ENCODE measurements at regions not wholly inside any gene's neighbourhood (a gene's known extent, or its start where the extent isn't known, plus 50 kb on each side); places are given as distances from the start of the nearest gene placed in this dataset.

DNA sequence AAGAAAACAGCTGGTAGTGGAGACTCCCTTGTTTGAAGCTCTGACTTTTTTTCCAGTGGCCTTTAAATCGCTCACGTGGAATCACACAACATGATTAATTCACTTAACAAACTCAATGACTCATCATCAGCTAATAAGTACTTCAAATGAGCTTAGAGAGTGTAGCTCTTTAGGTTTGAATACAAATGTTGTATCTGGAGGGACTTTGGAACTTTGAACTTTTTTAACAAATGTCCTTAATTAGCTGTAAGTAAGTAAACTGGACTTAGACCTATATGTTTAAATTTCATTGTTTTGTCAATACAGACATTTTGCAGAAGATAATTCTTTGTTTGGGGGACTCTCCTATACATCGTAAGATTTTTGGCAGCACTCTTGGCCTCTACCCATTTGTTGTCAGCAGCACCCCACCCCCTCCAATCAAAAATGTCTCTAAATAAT is 581.1 kb downstream of the SPRY1 start:
- ATAC-seq (replicated peaks), result no peak
- no peak for DNase-seq
- H3K27me3 Mint-ChIP-seq, result no peaks in the 10 kb centered on the region
- H3K4me3 Mint-ChIP-seq, result no peak overlapping the region
- H3K9me3 Mint-ChIP-seq, result peaks cover 0 to 3% of the 10 kb centered on the region in 2 donors
- H3K27ac Mint-ChIP-seq, result no peak overlapping the region
- H3K4me1 Mint-ChIP-seq, result peaks cover 4 to 8% of the 10 kb centered on the region in 2 donors
- H3K36me3 Mint-ChIP-seq, result peaks cover 0 to 1% of the 10 kb centered on the region in 2 donors

DNA sequence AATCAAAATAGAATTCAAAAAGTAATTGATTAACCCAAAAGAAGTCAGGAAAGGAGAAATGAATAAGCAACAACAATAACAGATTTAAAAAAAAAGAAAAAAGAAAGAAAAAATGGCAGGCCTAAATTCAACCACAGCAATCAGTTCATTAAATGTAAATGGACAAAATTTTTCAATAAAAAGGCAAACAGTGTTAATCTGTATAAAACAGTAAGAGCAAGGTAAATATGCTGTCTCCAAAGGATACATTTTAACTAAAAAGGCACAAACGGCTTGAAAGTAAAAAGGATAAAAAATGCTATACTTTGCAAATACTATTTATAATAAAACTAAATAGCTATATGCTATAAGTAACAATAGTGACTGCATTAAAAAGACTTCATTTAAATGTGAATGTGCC is 582.0 kb downstream of the SPRY1 start:
- Mint-ChIP-seq H3K27ac (no peak overlapping the region), H3K4me3 (no peak overlapping the region), H3K4me1 (peaks cover 4 to 8% of the 10 kb centered on the region in 2 donors), H3K27me3 (no peaks in the 10 kb centered on the region), H3K9me3 (peaks cover 0 to 1% of the 10 kb centered on the region in 2 donors), H3K36me3 (peaks cover 0 to 1% of the 10 kb centered on the region in 2 donors)
- DNase-seq (no peak), ATAC-seq (replicated peaks) (no peak)

DNA sequence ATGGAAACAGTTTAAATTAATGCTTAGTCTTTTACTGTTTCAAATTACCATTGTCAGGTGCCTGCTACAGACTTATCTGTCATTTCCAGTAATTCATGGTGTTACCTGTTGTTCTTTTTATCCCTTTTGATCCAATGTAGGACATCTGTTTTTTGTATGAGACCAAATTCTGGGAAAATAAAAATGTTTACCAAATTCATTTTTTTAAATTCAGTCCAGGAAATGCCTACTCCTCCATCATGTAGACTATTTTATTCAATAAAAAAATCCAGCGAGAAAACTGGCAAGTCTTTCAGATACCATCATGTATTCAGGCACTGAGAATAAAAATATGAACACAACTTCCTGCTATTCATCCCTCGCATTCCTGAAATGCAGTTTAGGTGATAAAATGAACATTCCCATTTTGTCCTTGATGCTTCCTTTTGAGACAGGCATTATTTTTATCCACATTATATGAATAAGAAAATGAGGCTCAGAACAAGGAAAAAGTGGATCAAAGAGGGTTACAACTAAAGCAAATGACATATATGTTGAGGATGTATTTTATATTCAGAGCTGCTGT is 584.2 kb downstream of the SPRY1 start:
- H3K4me3 Mint-ChIP-seq, result no peak overlapping the region
- peaks cover 4 to 8% of the 10 kb centered on the region in 2 donors for H3K4me1 Mint-ChIP-seq
- no peaks in the 10 kb centered on the region for H3K27me3 Mint-ChIP-seq
- H3K27ac Mint-ChIP-seq, result no peak overlapping the region
- peaks cover 0 to 1% of the 10 kb centered on the region in 2 donors for H3K36me3 Mint-ChIP-seq
- peaks cover 0 to 1% of the 10 kb centered on the region in 2 donors for H3K9me3 Mint-ChIP-seq
- no peak for DNase-seq
- no peak for ATAC-seq (replicated peaks)

DNA sequence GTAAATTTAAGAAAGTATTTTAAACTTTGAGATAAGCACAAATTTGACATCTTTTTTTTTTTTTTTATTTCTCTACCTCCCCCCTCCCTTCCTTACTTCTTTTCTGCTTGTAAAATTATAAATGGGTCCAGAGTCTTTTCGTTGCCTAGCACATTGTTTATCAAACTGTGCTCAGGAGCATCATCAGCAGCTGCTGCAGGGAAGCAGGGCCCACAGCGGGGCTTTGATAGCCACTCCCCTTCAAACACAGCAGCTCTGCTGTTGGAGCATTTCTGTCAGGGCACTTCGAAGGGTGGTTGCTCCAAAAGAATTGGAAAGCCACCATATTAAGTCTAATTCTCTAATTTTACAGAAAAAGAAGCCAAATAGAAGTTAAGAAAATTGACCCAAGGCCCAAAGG is 588.3 kb downstream of the SPRY1 start:
- DNase-seq (no peak), ATAC-seq (replicated peaks) (no peak)
- Mint-ChIP-seq H3K4me3 (no peak overlapping the region), H3K27ac (no peak overlapping the region), H3K36me3 (no peaks in the 10 kb centered on the region), H3K27me3 (no peaks in the 10 kb centered on the region), H3K9me3 (peaks cover 0 to 1% of the 10 kb centered on the region in 2 donors), H3K4me1 (no peaks in the 10 kb centered on the region)

DNA sequence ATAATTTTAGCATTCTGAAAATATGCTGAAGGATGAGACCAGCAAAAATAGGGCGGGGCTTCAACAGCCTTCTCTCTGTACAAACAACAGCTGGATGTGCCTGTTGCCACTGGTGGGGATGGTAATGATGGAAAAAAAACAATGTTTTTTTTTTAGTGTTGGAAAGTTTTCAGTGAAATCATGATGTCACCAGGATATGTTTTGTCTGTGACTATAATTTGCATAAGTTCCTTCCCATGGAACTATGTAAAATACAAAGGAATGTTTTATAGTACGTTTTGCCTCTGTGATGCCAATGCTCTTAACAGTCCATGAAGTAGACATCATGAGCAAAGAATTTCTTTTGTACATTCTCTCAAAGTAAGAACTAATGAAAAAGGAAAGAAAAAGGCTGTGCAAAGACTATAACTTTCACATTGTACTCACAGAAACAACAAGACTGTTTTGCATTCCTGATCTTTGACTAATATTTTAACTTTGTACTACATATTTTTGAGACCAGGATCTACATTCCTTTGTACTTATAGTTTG is 589.7 kb downstream of the SPRY1 start:
- no peaks in the 10 kb centered on the region for H3K27me3 Mint-ChIP-seq
- no peaks in the 10 kb centered on the region for H3K4me1 Mint-ChIP-seq
- H3K9me3 Mint-ChIP-seq, result peaks cover 0 to 1% of the 10 kb centered on the region in 2 donors
- H3K4me3 Mint-ChIP-seq, result no peak overlapping the region
- no peaks in the 10 kb centered on the region for H3K36me3 Mint-ChIP-seq
- ATAC-seq (replicated peaks) (no peak), DNase-seq (no peak)
- no peak overlapping the region for H3K27ac Mint-ChIP-seq

DNA sequence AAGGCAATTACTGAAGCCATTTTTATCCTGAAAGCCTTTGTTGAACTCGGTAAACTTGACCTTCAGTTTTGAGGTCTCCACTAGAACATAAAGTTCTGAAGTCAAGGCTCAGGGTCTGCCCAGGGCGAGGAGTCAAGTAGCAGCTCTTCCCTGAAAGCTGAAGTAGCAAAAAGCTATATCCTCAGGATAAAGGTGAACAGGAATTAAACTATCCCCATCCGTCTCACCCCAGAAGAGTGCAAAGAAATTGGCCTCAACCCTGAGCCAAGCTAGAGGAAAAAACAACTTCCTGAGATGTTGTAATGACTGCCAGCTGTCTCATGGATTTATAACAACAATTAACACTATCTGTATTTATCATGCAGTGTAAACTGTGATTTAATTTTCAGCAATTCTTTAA is 590.8 kb downstream of the SPRY1 start:
- Mint-ChIP-seq H3K9me3 (peaks cover 0 to 4% of the 10 kb centered on the region in 2 donors), H3K4me1 (no peaks in the 10 kb centered on the region), H3K27me3 (no peaks in the 10 kb centered on the region), H3K27ac (no peak overlapping the region), H3K36me3 (no peaks in the 10 kb centered on the region), H3K4me3 (no peak overlapping the region)
- DNase-seq (no peak), ATAC-seq (replicated peaks) (no peak)

DNA sequence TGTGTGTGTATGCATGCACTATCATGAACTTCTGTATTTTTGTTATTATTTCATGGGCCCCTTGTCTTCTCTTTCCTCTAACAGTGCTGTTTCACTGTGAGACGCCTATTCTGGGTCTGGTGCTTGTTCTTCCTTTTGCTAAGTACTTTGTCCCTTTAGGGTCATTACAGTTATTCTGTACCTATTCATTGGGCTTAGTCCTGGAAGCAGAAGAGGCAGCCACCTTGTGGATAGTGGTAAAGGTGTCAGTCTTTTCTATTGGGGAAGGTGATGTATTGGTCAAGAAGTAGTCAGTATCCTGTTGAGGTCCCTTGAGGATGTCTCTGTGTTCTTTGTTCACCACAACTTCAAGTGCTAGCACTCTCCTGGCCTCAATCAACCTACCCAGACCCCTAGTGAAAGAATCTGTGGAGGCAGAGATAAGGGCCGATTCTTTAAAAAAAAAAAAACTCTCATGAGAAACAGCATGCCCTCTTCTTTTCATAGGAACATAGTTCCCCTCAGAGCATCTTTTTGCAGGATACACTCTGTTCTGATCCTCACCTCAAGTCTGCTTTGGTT is 593.8 kb downstream of the SPRY1 start:
- H3K36me3 Mint-ChIP-seq, result no peaks in the 10 kb centered on the region
- no peak for ATAC-seq (replicated peaks)
- no peaks in the 10 kb centered on the region for H3K4me1 Mint-ChIP-seq
- H3K9me3 Mint-ChIP-seq, result peaks cover 0 to 2% of the 10 kb centered on the region in 2 donors
- no peak overlapping the region for H3K4me3 Mint-ChIP-seq
- no peak for DNase-seq
- no peak overlapping the region for H3K27ac Mint-ChIP-seq
- no peaks in the 10 kb centered on the region for H3K27me3 Mint-ChIP-seq

DNA sequence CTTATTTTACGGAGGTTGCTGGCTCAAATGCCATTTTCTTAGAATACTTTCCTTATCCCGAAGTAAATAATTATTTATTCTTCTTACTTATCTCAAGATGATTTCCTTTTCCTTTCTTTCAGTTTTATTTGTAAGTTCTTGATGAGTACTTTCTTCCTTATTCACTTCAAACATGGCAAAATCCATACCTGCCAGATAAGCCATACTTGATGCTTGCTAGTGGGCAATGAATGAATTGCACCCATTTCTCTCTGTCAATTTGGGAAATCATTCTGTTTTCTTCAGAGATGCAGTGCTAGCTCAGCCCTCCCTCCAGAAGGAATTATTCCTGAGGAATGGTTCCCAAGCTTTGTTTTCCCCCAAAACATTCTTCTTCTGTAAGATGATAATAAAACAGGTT is 598.3 kb downstream of the SPRY1 start:
- H3K9me3 Mint-ChIP-seq, result peaks cover 0 to 2% of the 10 kb centered on the region in 2 donors
- ATAC-seq (replicated peaks) (no peak), DNase-seq (no peak)
- H3K27me3 Mint-ChIP-seq, result no peaks in the 10 kb centered on the region
- H3K4me1 Mint-ChIP-seq, result no peaks in the 10 kb centered on the region
- no peaks in the 10 kb centered on the region for H3K36me3 Mint-ChIP-seq
- no peak overlapping the region for H3K4me3 Mint-ChIP-seq
- H3K27ac Mint-ChIP-seq, result no peak overlapping the region

DNA sequence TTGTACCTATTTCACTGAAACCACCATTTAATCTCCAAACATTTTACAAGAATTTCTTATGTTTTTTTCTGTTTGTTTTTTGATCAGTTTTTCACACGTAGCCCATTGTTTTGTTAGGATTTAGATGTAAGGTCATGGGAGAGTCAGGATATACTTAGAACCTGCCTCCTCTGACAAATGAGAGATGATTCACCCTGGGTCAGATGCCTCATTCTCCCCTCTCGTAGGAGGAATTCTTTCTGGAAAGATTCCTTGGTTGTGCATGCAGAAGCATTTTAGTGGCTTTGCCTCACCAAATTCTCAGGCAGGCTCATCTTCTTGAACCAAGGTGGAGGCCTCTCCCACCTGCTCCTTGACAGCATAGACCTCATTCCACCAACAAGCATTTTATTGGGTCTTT is 599.3 kb downstream of the SPRY1 start:
- DNase-seq (no peak), ATAC-seq (replicated peaks) (no peak)
- Mint-ChIP-seq H3K27ac (no peak overlapping the region), H3K27me3 (no peaks in the 10 kb centered on the region), H3K36me3 (no peaks in the 10 kb centered on the region), H3K4me1 (no peaks in the 10 kb centered on the region), H3K4me3 (no peak overlapping the region), H3K9me3 (peaks cover 0 to 2% of the 10 kb centered on the region in 2 donors)

DNA sequence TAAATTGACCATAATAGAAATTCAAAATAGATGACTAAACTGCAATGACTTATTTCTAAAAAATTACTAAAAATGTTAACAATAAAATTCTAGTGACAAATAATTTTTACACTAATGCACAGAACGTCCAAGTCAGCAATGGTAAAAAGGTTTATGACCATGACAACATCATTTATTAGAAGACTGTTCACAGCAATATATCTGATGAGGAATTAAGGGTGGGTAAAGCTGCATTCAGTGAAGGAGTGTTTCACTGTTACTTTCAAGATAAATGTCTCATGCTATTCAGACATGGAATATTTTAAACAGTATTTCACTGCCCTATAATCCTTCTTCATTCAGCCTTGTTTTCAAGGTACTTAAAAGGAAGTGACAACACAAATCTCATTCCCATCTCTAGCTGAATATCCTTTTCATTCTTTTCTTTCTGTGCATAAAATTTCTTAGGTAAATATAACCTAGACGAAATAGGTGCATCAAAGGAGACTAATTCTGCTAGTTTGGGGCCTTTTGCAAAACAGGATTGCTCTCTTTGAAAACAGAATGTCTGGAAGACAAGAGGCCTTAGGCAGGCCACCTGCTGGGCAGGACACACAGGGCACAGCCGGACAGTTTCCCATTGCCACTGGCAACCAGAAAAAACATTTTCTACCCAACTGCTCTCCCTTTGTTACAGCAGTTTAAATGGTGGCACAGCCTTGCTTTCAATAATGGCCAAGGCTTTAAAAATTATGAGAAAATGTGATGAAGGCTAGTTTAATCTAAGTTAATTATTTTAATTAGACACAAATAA is 600.3 kb downstream of the SPRY1 start:
- Mint-ChIP-seq H3K9me3 (peaks cover 0 to 2% of the 10 kb centered on the region in 2 donors), H3K4me1 (no peaks in the 10 kb centered on the region), H3K4me3 (no peak overlapping the region), H3K27me3 (no peaks in the 10 kb centered on the region), H3K27ac (no peak overlapping the region), H3K36me3 (no peaks in the 10 kb centered on the region)
- DNase-seq (no peak), ATAC-seq (replicated peaks) (no peak)

DNA sequence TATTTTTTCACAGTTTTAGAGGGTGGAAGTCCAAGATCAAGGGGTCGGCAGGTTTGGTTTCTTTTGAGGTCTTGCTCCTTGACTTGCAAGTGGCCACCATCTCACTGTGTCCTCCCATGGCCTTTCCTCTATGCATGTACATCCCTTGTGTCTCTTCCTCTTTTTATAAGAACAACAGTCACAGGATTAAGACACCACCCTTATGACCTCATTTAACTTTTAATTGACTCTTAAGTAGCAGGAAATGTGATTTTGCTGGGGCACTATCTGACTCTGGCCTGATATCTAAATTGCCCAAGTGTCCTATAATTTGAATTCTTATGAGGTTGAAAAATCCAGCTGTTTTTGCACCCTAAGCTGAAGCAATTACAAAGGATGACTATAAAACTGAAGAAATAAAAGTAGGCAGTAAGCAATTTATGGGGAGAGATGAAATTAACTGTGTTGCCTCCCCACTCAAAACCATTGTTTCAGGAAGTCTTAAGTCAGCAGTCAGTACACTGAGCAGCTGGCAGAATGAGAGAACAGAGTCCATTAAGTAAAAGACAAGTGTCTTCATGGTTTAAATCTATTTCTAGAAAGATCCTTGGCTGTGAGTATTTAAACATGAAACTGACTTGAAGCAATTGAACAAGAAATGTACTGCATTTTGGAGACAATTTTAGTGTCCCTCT is 601.3 kb downstream of the SPRY1 start:
- H3K4me3 Mint-ChIP-seq, result no peak overlapping the region
- ATAC-seq (replicated peaks) (no peak), DNase-seq (no peak)
- H3K36me3 Mint-ChIP-seq, result no peaks in the 10 kb centered on the region
- H3K27ac Mint-ChIP-seq, result no peak overlapping the region
- no peaks in the 10 kb centered on the region for H3K27me3 Mint-ChIP-seq
- no peaks in the 10 kb centered on the region for H3K9me3 Mint-ChIP-seq
- no peaks in the 10 kb centered on the region for H3K4me1 Mint-ChIP-seq

DNA sequence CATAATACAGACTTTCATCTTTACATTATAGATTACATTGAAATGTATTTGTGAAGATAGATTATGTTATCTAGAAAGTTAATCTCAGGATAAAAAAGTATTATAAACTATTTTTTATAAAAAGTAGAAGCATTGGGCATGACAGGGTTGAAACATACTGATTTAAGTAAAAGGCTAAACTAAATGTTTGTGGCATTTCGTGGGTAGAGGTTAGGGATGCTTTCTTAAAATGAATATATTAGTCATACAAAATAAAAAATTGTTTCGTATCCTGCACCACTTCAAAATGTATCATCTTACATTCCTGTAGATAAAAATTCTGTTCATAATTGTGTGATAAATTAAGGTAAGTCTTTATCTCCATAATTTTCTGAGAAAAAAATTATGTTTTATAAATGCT is 603.6 kb downstream of the SPRY1 start:
- Mint-ChIP-seq H3K27me3 (no peaks in the 10 kb centered on the region), H3K27ac (no peak overlapping the region), H3K9me3 (no peaks in the 10 kb centered on the region), H3K4me3 (no peak overlapping the region), H3K36me3 (no peaks in the 10 kb centered on the region), H3K4me1 (no peaks in the 10 kb centered on the region)
- DNase-seq (no peak), ATAC-seq (replicated peaks) (no peak)

DNA sequence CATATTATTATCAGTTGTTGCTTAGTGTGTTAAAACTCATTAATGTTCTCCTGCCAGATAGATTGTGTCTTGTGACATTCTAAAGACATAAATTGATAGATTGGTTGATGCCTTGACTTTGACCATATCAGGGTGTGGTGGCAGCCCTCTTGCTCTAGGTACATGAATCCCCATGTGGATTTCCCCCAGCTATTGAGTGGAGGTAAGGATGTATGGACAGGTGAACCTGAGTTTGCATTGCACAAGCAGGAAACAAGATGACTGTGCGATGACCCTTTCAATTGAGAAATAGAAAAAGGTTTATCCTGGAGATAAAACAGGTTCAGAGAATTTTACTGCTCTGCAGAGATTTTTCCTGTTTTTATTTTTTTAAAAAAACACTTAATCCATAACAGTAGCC is 619.2 kb downstream of the SPRY1 start:
- H3K27me3 Mint-ChIP-seq, result no peaks in the 10 kb centered on the region
- peaks cover 16 to 24% of the 10 kb centered on the region in 2 donors for H3K4me1 Mint-ChIP-seq
- ATAC-seq (replicated peaks) (no peak), DNase-seq (no peak)
- peaks cover 4 to 5% of the 10 kb centered on the region in 2 donors for H3K9me3 Mint-ChIP-seq
- peaks cover 0 to 5% of the 10 kb centered on the region in 2 donors for H3K36me3 Mint-ChIP-seq
- H3K4me3 Mint-ChIP-seq, result no peak overlapping the region
- H3K27ac Mint-ChIP-seq, result no peak overlapping the region

DNA sequence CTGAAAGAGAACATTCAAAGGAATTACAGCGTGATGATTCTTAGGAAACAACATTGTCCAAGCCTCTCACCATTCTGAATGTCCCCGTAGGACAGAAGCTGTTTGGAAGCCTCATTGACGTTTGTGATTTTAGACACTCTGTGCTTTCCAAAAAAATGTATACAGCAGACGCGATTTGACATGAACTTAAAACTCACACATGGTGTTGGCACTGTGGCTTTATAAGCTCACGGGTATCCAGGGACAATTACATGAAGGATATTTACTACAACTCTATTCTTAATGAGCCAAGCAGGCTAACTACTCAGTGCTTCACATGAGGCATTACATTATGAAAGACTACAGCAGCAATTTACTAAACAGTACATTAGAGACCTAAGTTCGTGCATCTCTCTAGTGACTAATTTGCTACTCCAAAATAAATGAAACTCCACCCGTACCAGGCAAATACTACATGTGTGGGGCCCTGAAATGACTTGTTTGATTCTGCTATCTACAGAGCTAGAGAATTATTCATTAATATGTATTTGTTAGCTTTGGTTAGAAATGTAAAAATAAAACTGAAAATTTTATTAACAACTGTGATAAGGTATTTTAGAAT is 620.7 kb downstream of the SPRY1 start:
- Mint-ChIP-seq H3K27ac (no peak overlapping the region), H3K36me3 (peaks cover 5 to 12% of the 10 kb centered on the region in 2 donors), H3K4me1 (peaks cover 17 to 22% of the 10 kb centered on the region in 2 donors), H3K9me3 (peaks cover 4 to 11% of the 10 kb centered on the region in 2 donors), H3K27me3 (no peaks in the 10 kb centered on the region), H3K4me3 (no peak overlapping the region)
- no peak for DNase-seq
- no peak for ATAC-seq (replicated peaks)
